GM19455 (cell line): ENCODE measurements at regions not wholly inside any gene's neighbourhood (a gene's known extent, or its start where the extent isn't known, plus 50 kb on each side); places are given as distances from the start of the nearest gene placed in this dataset.
"Not testable (repeated sequence)": the region's sequence is repeated elsewhere in the genome, so short reads cannot be mapped to it uniquely, and the experiment has no call there.

ENCODE experiments used
- ATAC-seq: cut with Tn5 transposase; IDR thresholded peaks from one replicate; pipeline ENCODE4 v1.9.1; 2021; ENCODE audit not compliant: unreplicated experiment

GRCh38 chr20:19921829-19922228 lies 95.3 kb upstream of the NAA20 start:
- ATAC-seq = not testable (repeated sequence)

GRCh38 chr20:19922716-19923115 lies 94.4 kb upstream of the NAA20 start:
- ATAC-seq = no peak

DNA sequence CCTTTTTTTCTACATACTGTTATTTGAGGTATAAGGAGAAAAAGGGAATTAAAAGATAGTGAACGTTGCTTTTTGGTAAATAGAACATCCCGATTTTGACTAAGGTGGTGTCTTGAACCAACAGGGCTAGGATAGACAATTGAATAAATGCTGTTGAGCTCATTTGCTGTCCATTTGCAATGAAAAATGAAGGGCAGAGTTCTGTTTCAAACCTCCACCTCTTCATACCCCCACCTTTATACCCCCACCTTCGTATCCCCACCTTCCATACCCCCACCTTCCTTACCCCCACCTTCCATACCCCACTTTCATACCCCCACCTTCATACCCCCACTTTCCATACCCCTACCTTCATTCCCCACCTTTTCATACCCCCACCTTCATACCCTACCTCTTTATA lies 93.4 kb upstream of the NAA20 start:
- ATAC-seq = no peak

DNA sequence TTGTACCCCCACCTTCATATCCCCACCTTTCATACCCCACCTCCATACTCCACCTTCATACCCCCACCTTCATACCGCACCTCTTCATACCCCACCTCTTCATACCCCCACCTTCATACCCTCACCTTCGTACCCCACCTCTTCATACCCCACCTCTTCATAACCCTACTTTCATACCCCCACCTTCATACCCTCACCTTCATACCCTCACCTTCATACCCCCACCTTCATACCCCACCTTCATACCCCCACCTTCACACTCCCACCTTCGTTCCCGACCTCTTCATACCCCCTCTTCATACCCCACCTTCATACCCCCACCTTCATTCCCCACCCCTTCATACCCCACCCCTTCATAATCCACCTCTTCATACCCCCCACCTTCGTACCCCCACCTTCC lies 92.9 kb upstream of the NAA20 start:
- ATAC-seq = no peak

GRCh38 chr20:19926591-19926990 lies 90.6 kb upstream of the NAA20 start:
- ATAC-seq = no peak

GRCh38 chr20:19928328-19929011 lies 88.7 kb upstream of the NAA20 start:
- ATAC-seq = no peak

DNA sequence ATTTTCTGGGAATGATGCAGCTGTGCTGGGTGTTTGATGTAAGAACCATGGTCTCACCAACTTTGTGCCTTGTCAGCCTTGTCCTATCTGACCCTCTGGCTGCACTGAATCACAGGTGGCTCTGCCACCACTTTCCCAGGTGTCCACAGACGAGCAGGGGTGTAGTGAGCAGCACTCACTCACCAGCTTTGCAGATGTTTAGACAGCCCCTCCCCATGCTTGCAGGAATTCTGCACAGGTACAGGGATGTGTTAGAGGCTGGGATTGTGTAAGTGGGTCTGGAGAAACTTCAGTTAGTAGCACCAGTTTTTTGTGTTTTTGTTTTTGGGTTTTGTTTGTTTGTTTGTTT lies 88.2 kb upstream of the NAA20 start:
- no peak for ATAC-seq

- ATAC-seq = no peak
These were observed 87.5 kb upstream of the NAA20 start for GRCh38 chr20:19929481-19930145.

GRCh38 chr20:19930426-19930825 lies 86.7 kb upstream of the NAA20 start:
- ATAC-seq = no peak

GRCh38 chr20:19932170-19932667 lies 84.9 kb upstream of the NAA20 start:
- no peak for ATAC-seq

DNA sequence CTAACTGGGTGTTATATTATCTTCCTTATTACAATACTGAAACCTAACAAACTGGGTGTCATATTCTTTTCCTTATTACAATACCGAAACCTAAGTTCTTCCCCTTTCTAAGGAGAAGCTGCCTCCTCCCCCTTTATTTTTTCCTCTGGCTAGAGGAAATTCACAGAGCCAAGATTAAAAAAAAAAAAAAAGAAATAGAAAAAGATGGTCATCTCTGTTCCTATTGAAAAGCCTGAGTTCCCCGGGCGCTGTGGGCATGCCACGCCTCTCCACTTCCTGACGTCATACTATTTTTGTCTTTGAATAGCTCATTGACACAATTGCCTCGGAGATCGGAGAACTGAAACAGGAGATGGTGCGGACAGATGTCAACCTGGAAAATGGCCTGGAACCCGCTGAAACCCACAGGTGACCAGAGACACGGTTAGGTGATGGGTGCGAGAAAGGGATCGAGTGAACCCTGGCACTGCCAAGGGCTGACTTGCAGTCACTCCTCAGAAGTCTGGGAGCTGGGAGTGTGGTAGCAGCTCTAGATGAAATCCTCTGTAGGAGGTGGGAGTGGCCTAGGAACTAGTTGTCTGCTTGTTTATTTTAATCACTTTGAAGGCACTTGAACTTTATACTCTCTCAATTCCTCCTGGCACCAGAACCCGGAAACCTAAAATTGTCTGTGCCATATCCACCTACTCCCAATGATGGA lies 82.2 kb upstream of the NAA20 start:
- ATAC-seq = no peak

- no peak for ATAC-seq
These were observed 81.3 kb upstream of the NAA20 start for GRCh38 chr20:19935842-19936241.

DNA sequence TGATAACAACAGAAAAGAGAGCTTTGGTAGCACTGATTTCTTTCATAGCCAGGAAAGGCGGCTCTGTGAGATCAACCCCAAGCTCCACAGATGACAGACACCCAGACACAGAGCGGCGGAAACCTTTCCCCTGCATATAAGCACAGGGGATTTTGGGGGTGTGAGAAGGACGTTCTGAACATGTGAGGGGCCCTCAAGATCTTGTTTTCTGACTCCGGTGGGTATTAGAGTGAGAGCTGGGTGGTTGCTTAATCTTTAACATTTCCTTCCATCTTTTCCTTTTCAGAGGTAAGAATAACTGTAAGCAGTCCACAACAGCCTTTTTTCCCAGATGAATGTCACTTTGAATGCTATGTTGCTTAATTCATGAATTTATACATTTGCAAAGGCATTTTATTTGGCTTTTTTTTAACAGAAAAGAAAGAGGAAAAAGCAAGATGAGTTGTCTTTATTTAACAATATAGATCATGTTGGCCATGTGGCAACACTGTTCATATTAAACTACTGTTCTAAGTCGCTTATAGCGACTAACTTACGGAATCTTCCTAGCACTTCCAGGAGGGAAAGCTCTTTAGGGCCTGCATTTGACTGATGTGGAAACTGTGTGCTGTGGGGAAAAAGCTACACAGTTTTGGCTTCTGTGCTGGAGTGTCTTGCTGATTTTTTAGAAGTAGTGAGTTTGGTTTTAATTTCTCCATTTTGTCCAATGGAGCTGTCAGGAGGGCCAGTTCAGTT lies 80.5 kb upstream of the NAA20 start:
- no peak for ATAC-seq

DNA sequence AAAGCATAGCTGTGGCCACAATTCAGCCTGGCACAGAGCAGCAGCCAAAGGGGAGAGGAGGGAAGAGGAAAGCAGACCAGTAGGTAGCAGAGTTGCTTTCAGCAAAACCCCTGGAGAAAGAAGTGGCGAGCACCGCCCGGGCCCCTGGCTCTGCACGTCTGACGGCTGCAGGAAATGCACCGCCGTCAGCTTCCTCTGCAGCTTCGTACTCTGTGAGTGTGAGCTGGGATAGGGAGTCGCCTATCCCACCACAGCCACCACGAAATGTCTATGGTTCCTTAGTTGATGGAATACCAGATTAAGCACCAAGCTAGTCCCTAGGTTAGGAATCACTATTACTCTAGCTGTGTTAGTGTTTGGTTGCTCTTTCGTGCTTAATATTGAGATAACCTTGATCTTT lies 79.9 kb upstream of the NAA20 start:
- peak; percentile 43 for ATAC-seq

DNA sequence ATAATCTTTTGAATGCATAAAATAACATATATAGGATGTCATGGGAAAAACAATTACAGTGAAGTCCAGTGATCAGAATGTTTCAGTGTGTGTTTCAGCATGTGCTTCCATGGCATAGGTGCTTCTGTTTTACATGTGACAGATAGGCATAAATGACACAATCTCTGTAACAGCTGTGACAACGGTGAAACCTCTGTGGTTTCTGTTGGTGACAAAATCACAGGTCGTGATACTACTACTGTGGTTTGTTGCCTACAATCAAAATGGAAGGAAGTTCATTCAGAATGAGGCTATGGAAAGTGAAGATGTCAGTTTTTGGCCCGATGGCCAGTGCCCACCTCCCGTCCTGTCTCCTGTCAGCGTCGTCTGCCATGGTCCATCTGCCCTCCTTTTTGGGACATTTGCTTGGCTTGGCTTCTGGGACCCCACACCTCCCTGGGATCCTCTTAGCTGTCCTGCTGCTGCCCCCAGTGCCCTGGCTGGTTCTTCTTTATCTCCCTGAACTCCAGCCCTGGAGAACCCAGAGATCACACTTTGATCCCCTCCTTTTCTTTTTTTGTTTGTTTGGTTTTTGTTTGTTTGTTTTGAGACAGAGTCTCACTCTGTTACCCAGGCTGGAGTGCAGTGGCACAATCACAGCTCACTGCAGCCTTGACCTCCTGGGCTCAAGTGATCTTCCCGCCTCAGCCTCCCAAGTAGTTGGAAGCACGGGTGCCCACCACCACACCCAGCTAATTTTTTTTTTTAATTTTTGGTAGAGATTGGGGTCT lies 79.3 kb upstream of the NAA20 start:
- peak; percentile 76 for ATAC-seq

- no peak for ATAC-seq
These were observed 78.6 kb upstream of the NAA20 start for GRCh38 chr20:19938421-19939090.

GRCh38 chr20:19940988-19941460 lies 76.1 kb upstream of the NAA20 start:
- ATAC-seq = no peak

- no peak for ATAC-seq
These were observed 74.6 kb upstream of the NAA20 start for GRCh38 chr20:19942611-19943010.

GRCh38 chr20:19943061-19943521 lies 74.1 kb upstream of the NAA20 start:
- ATAC-seq = no peak
